ENCODE measurements at regions not wholly inside any gene's neighbourhood (a gene's known extent, or its start where the extent isn't known, plus 50 kb on each side); places are given as distances from the start of the nearest gene placed in this dataset.

GRCh38 chr11:71094296-71095077 is 157.9 kb downstream of the SHANK2 start:
- WGBS (ENCODE audit: insufficient coverage, low coverage, missing lambda C conversion rate), result 5% methylated on average over 22 of the region's 26 CpGs
- FAIRE-seq (no peak), DNase-seq (ENCODE audit: extremely low read depth in 1 of 4, low spot score in 3 of 4) (no peak), ATAC-seq (no peak)
- H3K9ac ChIP-seq (ENCODE audit: insufficient read depth in 1 of 2, low read depth in 2 of 2, low read length in 2 of 2), result no peak overlapping the region
- no peaks in the 10 kb centered on the region for H3K79me2 ChIP-seq (ENCODE audit: control insufficient read depth, insufficient read depth, low read length)
- H4K20me1 ChIP-seq (replicated peaks; ENCODE audit: control insufficient read depth, insufficient read depth, low read length), result no peaks in the 10 kb centered on the region; the same call in 1 of the 2 replicates
- H3K27ac ChIP-seq (ENCODE audit: extremely low read depth, low read depth, low read length), result no peak overlapping the region
- ChIA-PET POLR2A (no interaction called here), CTCF (ENCODE audit: low intra/inter-chr PET ratio) (no interaction called here)
- no peaks in the 10 kb centered on the region for H3K4me1 ChIP-seq (replicated peaks in 1 of 2; ENCODE audit: control insufficient read depth in 2 of 2, insufficient read depth in 2 of 2, low read length in 2 of 2)
- no TSS peak for BruUV-seq (replicated peaks)
- H3K9me1 ChIP-seq (ENCODE audit: control insufficient read depth, insufficient read depth, low read length), result no peaks in the 10 kb centered on the region
- H3K4me2 ChIP-seq (ENCODE audit: insufficient read depth, low read length), result no peak overlapping the region
- in situ Hi-C loops (cut with MboI) (no loop called here), intact Hi-C loops (cut with micrococcal nuclease) (no loop called here)
- no peaks in the 10 kb centered on the region for H3K9me3 ChIP-seq (replicated peaks; ENCODE audit: control insufficient read depth, insufficient read depth, low read depth, low read length)
- no peak overlapping the region for H3K4me3 ChIP-seq
- H2AFZ ChIP-seq (ENCODE audit: low read depth, low read length), result no peak overlapping the region
- H3K36me3 ChIP-seq (ENCODE audit: control insufficient read depth, insufficient read depth, low read length), result no peaks in the 10 kb centered on the region
- peaks cover 0 to 41% of the 10 kb centered on the region in 2 experiments; a peak in 2 of 5 replicates for H3K27me3 ChIP-seq (ENCODE audit: control insufficient read depth in 2 of 2, insufficient read depth in 2 of 2, low read length in 2 of 2)
- TF ChIP-seq MCM5 (IDR thresholded peaks at IDR 0.05; ENCODE audit: low read depth), result no peak
- no peak for TF ChIP-seq SIX5 (IDR thresholded peaks at IDR 0.05; ENCODE audit: borderline replicate concordance in 1 of 2, insufficient read depth in 1 of 2, low read depth in 1 of 2, low read length in 2 of 2)
- no peak for TF ChIP-seq SOX6 (IDR thresholded peaks at IDR 0.05)
- no peak for TF ChIP-seq NFIX (CRISPR knock-in tag; IDR thresholded peaks at IDR 0.05; ENCODE audit: low read depth)

- Histone ChIP-seq H3K4me3 (no peak overlapping the region), H3K4me2 (ENCODE audit: insufficient read depth, low read length) (no peak overlapping the region), H3K4me1 (replicated peaks in 1 of 2; ENCODE audit: control insufficient read depth in 2 of 2, insufficient read depth in 2 of 2, low read length in 2 of 2) (no peaks in the 10 kb centered on the region), H3K36me3 (ENCODE audit: control insufficient read depth, insufficient read depth, low read length) (no peaks in the 10 kb centered on the region), H2AFZ (ENCODE audit: low read depth, low read length) (no peak overlapping the region), H3K9me1 (ENCODE audit: control insufficient read depth, insufficient read depth, low read length) (no peaks in the 10 kb centered on the region), H3K27ac (ENCODE audit: extremely low read depth, low read depth, low read length) (no peak overlapping the region), H3K27me3 (ENCODE audit: control insufficient read depth in 2 of 2, insufficient read depth in 2 of 2, low read length in 2 of 2) (peaks cover 0 to 37% of the 10 kb centered on the region in 2 experiments; a peak in 2 of 5 replicates), H3K9me3 (replicated peaks; ENCODE audit: control insufficient read depth, insufficient read depth, low read depth, low read length) (no peaks in the 10 kb centered on the region), H3K79me2 (ENCODE audit: control insufficient read depth, insufficient read depth, low read length) (no peaks in the 10 kb centered on the region), H3K9ac (ENCODE audit: insufficient read depth in 1 of 2, low read depth in 2 of 2, low read length in 2 of 2) (no peak overlapping the region), H4K20me1 (replicated peaks; ENCODE audit: control insufficient read depth, insufficient read depth, low read length) (no peaks in the 10 kb centered on the region; the same call in 1 of the 2 replicates)
- BruUV-seq (replicated peaks), result no TSS peak
- intact Hi-C loops (cut with micrococcal nuclease), result no loop called here
- POLR2A ChIA-PET, result no interaction called here
- CTCF ChIA-PET (ENCODE audit: low intra/inter-chr PET ratio), result no interaction called here
- 1% methylated on average over 10 of the region's 14 CpGs for WGBS (ENCODE audit: insufficient coverage, low coverage, missing lambda C conversion rate)
- no peak for FAIRE-seq
- DNase-seq (ENCODE audit: extremely low read depth in 1 of 4, low spot score in 3 of 4), result no peak
- in situ Hi-C loops (cut with MboI), result no loop called here
- no peak for ATAC-seq
- TF ChIP-seq ZNF316 (IDR thresholded peaks at IDR 0.05) (no peak), CBFB (CRISPR knock-in tag; IDR thresholded peaks at IDR 0.05) (no peak), HDAC6 (IDR thresholded peaks at IDR 0.05; ENCODE audit: low read depth, low read length) (no peak), ELK3 (CRISPR knock-in tag; IDR thresholded peaks at IDR 0.05) (no peak), MEF2D (tag; conservative IDR thresholded peaks at IDR 0.05; ENCODE audit: low read depth) (no peak), TFE3 (CRISPR knock-in tag; IDR thresholded peaks at IDR 0.05) (no peak), GABPB2 (CRISPR knock-in tag; conservative IDR thresholded peaks at IDR 0.05) (no peak), ZNF384 (IDR thresholded peaks at IDR 0.05; ENCODE audit: low read depth, low read length) (no peak), ZNF766 (CRISPR knock-in tag; conservative IDR thresholded peaks at IDR 0.05) (no peak), HES1 (IDR thresholded peaks at IDR 0.05; ENCODE audit: low read depth) (no peak)
Observed at GRCh38 chr11:71093783-71094182, 158.6 kb downstream of the SHANK2 start.
